CD1c-positive myeloid dendritic cell (primary cell): ENCODE measurements at regions not wholly inside any gene's neighbourhood (a gene's known extent, or its start where the extent isn't known, plus 50 kb on each side); places are given as distances from the start of the nearest gene placed in this dataset.

Experiments used
- DNase-seq: peaks from one replicate; pipeline ENCODE4 v3.0.0-alpha.2; 2016; ENCODE audit errors: extremely low spot score

GRCh38 chr10:88023676-88024075 lies 160.3 kb downstream of the PTEN start:
- no peak for DNase-seq

DNA sequence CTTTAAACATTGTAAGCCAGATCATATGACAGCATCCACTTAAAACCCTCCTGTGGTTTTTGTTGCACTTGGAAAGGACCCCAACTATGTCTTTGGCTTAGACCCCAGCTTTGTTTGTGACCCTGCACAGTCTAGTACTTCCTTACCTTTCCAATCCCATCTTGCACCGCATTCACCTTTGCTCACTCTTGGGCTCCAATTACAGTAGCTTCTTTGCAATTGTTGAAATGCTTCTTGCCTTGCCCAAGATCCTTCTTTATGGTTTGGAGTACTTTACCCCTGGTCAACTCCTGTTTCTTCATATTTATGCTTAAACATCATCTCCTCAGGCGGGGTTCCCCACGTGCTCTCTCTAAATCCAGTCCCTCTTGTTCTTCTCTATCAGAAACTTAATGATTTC lies 162.6 kb downstream of the PTEN start:
- no peak for DNase-seq

- peak; percentile 88 for DNase-seq
Observed at GRCh38 chr10:88027570-88027969, 164.1 kb downstream of the PTEN start.

DNA sequence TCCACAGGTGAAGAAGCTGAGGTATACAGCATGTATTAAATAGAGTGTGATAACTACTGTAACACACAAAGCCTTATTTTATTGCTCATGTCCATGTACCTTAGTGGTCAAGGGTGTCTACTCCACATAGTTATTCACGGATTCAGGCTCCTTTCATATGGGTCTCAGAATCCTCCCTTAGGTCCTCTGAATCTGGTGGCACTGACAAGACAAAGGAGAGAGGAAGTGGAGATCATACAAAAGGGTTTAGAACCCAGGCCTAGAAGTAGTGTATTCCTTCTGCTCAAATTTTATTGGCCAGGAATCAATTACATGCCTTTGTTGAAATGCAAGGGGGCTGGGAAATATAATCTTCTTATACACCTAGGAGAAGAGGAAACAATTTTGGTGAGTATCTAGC lies 164.6 kb downstream of the PTEN start:
- DNase-seq: no peak

GRCh38 chr10:88028654-88029053 lies 165.2 kb downstream of the PTEN start:
- no peak for DNase-seq

DNA sequence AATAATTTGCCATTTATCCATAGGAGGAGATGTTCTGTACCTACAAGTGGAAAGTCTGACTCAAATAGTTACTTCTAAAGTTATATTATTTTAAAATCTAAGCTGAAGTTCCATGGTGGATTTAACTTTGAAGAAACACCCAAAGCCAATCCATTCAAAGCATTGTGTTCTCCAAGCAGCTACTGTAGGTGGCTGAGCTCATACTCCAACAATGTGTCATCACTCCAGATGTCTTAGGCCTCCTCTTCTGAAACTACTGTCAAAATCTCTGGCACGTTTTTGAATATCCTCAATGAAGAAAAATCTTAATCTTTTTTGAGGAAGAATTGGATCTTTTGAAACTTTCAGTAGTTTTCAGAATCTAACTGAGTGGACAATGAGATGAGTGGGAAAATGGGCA lies 169.1 kb downstream of the PTEN start:
- DNase-seq: peak; percentile 41

DNA sequence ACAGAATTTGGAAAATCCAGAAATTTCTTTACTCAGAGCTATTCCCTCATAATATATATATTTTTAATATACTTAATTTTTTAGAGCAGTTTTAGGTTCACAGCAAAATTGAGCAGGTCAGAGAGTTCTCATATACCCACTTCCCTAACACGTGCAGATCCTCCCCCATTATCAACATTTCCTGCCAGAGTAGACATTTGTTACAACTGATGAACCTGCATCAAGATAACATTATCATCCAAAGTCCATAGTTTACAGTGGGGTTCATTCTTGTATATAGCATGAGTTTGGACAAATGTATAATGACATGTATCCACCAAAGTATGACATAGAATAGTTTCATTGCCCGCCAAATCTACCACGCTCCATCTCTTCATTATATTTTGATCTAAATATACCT lies 170.0 kb downstream of the PTEN start:
- no peak for DNase-seq

DNA sequence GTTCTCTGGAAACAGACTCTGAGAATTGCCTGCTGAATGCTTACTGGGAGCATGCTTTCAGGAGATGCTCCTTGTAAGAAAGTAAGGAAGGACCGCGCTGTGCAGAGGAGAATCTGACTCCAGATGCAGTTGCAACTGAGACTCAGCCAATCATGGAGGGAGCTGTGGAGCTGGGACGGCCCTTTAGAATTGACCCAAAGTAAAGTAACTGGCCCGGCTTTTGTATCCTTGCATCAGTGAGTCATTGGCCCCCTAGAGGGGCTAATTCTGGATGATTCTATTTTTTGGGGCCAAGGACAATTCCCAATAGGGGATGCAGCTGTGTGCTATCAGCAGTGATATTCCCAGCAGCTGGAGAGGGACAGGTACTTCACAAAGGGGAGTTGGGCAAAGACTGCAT lies 170.4 kb downstream of the PTEN start:
- no peak for DNase-seq

- DNase-seq: no peak
Observed at GRCh38 chr10:88036126-88036525, 172.7 kb downstream of the PTEN start.

GRCh38 chr10:88037623-88038022 lies 174.2 kb downstream of the PTEN start:
- DNase-seq: no peak

GRCh38 chr10:88038268-88038667 lies 174.8 kb downstream of the PTEN start:
- DNase-seq: no peak

DNA sequence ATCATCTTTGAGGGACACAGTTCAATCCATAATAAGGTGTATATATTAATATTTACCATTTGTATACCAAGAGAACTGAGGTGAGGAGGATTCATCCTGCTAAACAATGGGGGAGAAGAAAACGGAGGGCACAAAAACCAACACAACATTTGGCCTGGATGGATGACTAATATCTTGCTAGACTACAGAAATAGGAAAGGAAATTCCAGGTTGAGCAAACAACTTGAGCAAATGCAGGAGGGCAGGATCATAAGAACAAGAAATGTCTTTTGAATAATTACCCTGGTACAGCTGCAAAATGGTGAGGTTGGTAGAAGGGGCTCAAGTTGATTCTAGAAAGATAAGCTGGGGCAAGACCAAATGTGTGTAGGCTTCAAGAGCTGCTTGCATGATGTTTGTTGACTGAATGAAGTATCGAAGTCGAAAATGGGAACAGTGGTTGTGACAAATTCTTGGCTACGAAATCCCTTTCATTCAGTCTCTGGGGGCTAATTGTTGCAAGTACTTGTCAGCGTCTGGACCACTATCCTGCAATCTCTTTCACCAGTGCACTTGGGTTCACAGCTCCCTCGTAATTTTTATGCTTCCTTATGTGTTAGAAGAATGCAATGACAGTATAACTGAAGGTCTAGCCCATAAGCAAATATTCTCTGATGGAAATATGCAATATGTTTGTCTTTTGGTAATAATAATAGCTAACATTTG lies 176.2 kb downstream of the PTEN start:
- DNase-seq: no peak

- DNase-seq: no peak
Observed at GRCh38 chr10:88041243-88042159, 178.1 kb downstream of the PTEN start.

- peak; percentile 70 for DNase-seq
Observed at GRCh38 chr10:88042160-88043100, 179.0 kb downstream of the PTEN start.

- DNase-seq: no peak
Observed at GRCh38 chr10:88045096-88045495, 181.7 kb downstream of the PTEN start.

DNA sequence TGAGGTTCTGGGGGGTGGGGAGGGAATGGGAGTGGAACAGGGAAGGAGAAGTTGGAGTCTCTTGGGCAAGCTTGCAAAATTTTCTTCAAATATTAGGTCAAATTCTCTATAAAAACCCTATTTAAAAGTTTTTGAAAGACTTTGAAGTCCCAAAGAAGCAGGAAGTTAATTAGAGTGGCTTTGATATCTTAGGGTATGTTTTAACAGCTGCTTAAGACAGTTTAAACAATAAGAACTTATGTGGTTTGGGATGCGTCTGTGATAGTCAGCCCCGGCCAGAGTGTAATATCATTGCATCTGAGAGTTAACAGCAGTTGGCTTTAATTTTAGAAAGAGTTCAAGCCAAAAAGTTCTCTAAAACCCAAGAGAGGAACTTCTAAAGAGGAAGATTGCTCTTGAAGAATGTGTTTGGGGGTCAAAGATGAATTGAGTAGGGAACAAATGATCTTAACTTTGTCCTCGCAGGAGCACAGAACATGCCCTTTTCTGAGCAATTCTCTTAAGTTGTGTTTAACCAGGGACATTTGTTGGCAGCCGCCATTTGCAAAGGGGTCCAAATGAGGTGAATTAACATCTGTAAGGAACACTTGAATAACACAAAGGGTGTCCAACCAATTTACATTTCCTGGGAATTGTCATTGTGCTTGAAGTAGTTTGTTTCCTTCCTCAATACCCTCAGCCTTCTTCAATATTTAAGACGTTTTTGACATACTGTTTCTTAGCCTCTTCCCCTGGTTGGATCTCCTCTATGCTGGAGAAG lies 182.4 kb downstream of the PTEN start:
- peak; percentile 56 for DNase-seq

DNA sequence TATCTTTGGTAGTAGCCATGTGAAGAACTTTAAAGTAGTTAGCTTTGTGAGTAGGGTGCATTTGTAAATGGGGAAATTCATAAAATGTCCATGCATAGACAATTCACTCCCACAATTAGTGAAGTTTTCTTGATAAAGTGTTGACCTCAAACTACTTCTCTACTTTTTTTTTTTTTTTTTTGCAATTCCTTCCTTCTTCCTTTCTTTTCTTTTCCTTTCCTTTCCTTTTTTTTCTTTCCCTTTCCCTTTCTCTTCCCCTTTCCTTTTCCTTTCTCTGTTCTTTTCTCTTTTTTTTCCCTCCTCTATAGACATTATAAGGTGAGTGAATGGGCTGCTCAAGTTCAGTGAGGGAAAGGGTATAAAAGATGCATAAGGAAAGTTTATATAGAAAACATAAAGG lies 184.2 kb downstream of the PTEN start:
- DNase-seq: no peak

DNA sequence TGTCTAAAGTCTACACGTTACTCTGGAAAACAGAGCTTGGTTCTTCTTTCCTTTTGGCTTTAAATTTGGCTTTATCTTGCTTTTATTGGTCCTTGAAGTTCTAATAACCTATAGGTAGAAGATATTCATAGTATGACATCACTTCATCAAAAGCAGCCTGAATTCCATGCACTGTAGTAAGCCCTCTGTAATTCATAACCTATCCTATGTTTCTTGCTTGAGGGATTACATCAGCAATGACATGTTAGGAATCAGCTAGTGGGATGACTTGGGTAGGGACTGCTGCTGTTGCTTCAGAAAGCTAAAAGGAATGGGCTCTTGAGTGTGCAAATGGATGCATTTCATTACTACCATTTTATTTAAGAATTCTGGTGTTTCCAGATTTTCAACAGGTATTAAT lies 184.9 kb downstream of the PTEN start:
- no peak for DNase-seq

- DNase-seq: no peak
Observed at GRCh38 chr10:88049204-88049603, 185.8 kb downstream of the PTEN start.

DNA sequence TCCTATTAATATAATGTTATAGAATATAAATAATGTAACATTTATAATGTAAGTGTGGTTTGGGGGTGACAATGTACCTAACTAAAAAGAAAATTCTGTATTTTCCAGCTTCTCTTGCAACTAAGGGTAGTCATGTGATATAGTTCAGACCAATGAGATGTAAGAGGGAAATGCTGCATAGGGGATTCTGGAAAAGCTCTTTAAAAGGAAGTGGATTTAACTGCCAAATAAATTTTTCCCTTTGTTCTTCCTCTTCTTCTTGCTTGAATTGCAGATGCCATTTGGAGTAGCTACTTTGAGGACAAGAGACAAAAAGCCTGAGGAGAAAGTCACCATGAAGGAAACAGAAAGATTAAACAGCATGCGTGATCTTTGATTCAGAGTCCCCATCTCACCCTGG lies 194.3 kb downstream of the PTEN start:
- DNase-seq: no peak

- DNase-seq: no peak
Observed at GRCh38 chr10:88058750-88059149, 195.3 kb downstream of the PTEN start.
